HEK293 (cell line): ENCODE measurements at regions not wholly inside any gene's neighbourhood (a gene's known extent, or its start where the extent isn't known, plus 50 kb on each side); places are given as distances from the start of the nearest gene placed in this dataset.

ENCODE experiments used
- CTCF ChIA-PET: fragments of 350-600 bp; formaldehyde crosslinking; extraction: SDS; loops from one replicate; lab custom pipeline; 2021; ENCODE audit warnings: antibody characterized with exemption; lab: Yijun Ruan, JAX
- POLR2A ChIA-PET: fragments of 300-600 bp; formaldehyde crosslinking; extraction: SDS; loops from one replicate; lab custom pipeline; 2020; ENCODE audit warnings: antibody characterized with exemption, inconsistent platforms; lab: Yijun Ruan, JAX
- H3K27ac ChIP-seq: fragments of 200-500 bp; sonication (Bioruptor generic); 2 replicates; pipeline ENCODE4 v1.5.1; 2014; ENCODE audit warnings: low read depth, low read length, control low read depth, inconsistent platforms; ENCODE audit errors: extremely low read depth
- H3K36me3 ChIP-seq, 2 experiments: fragments of 200-500 bp in 1 of 2; sonication (Bioruptor generic) in 1 of 2; 1 replicate in 1 of 2; 2 replicates in 1 of 2; pipeline ENCODE4 v1.5.1; 2014 to 2017; ENCODE audit warnings: inconsistent platforms in 2 of 2, low read length in 2 of 2; ENCODE audit not compliant: control insufficient read depth in 2 of 2, insufficient read depth in 1 of 2
- H3K4me1 ChIP-seq: fragments of 200-500 bp; sonication (Bioruptor generic); 2 replicates; pipeline ENCODE4 v1.5.1; 2014; ENCODE audit warnings: mild to moderate bottlenecking, low read length, inconsistent platforms; ENCODE audit not compliant: control insufficient read depth, insufficient read depth
- H3K4me3 ChIP-seq: 2 replicates; pipeline ENCODE4 v1.5.1; 2011; ENCODE audit warnings: low read depth, mild to moderate bottlenecking, control low read depth, low read length, moderate library complexity
- H3K9me3 ChIP-seq: fragments of 200-500 bp; sonication (Bioruptor generic); 2 replicates; pipeline ENCODE4 v1.5.1; 2014; ENCODE audit warnings: low read depth, low read length, inconsistent platforms; ENCODE audit not compliant: control insufficient read depth, insufficient read depth
- MEIS1 ChIP-seq: sonication (generic); formaldehyde crosslinking; IDR thresholded peaks from 2 replicates; pipeline ENCODE4 v1.8.1; 2022; ENCODE audit warnings: missing genetic modification reagents, mild to moderate bottlenecking, borderline replicate concordance
- MYNN ChIP-seq: fragments of 450-650 bp; formaldehyde crosslinking; IDR thresholded peaks from 2 replicates; pipeline ENCODE4 v1.5.1; 2016; ENCODE audit warnings: missing biosample characterization, missing genetic modification characterization, borderline replicate concordance
- PRDM1 ChIP-seq: fragments of 450-650 bp; formaldehyde crosslinking; IDR thresholded peaks from 2 replicates; pipeline ENCODE4; 2016; ENCODE audit warnings: missing biosample characterization, missing genetic modification characterization
- RBAK ChIP-seq: fragments of 450-650 bp; formaldehyde crosslinking; IDR thresholded peaks from 2 replicates; pipeline ENCODE4 v1.5.1; 2016; ENCODE audit warnings: missing biosample characterization, missing genetic modification characterization
- SCRT2 ChIP-seq: fragments of 450-650 bp; formaldehyde crosslinking; IDR thresholded peaks from 2 replicates; pipeline ENCODE4 v1.5.1; 2016; ENCODE audit warnings: missing biosample characterization, missing genetic modification characterization
- SETDB1 ChIP-seq: IDR thresholded peaks from one replicate; pipeline ENCODE4 v1.6.1; 2017; ENCODE audit warnings: mild to moderate bottlenecking, low read length, moderate library complexity, mixed read lengths; ENCODE audit not compliant: insufficient read length
- SP2 ChIP-seq: fragments of 450-650 bp; formaldehyde crosslinking; IDR thresholded peaks from 2 replicates; pipeline ENCODE4 v1.5.1; 2016; ENCODE audit warnings: missing biosample characterization, missing genetic modification characterization
- ZFP3 ChIP-seq: fragments of 450-650 bp; formaldehyde crosslinking; IDR thresholded peaks from 2 replicates; pipeline ENCODE4 v1.5.1; 2016; ENCODE audit warnings: low read depth, missing biosample characterization, missing genetic modification characterization
- ZFP41 ChIP-seq: fragments of 450-650 bp; formaldehyde crosslinking; IDR thresholded peaks from 2 replicates; pipeline ENCODE4 v1.5.1; 2016; ENCODE audit warnings: missing biosample characterization, missing genetic modification characterization, borderline replicate concordance
- ZNF121 ChIP-seq: fragments of 450-650 bp; formaldehyde crosslinking; IDR thresholded peaks from 2 replicates; pipeline ENCODE4 v1.5.1; 2016; ENCODE audit warnings: missing biosample characterization, missing genetic modification characterization
- ZNF138 ChIP-seq: fragments of 450-650 bp; formaldehyde crosslinking; IDR thresholded peaks from 2 replicates; pipeline ENCODE4 v1.5.1; 2016; ENCODE audit warnings: missing biosample characterization, missing genetic modification characterization, borderline replicate concordance
- ZNF146 ChIP-seq: fragments of 450-650 bp; formaldehyde crosslinking; IDR thresholded peaks from 2 replicates; pipeline ENCODE4 v1.5.1; 2016; ENCODE audit warnings: missing biosample characterization, missing genetic modification characterization
- ZNF423 ChIP-seq: fragments of 450-650 bp; formaldehyde crosslinking; IDR thresholded peaks from 2 replicates; pipeline ENCODE4 v1.5.1; 2016; ENCODE audit warnings: missing biosample characterization, missing genetic modification characterization
- ZNF426 ChIP-seq: fragments of 450-650 bp; formaldehyde crosslinking; IDR thresholded peaks from 2 replicates; pipeline ENCODE4 v1.5.1; 2017; ENCODE audit warnings: missing biosample characterization, missing genetic modification characterization, mild to moderate bottlenecking, inconsistent platforms, moderate library complexity
- ZNF548 ChIP-seq: fragments of 450-650 bp; formaldehyde crosslinking; IDR thresholded peaks from 2 replicates; pipeline ENCODE4 v1.5.1; 2016; ENCODE audit warnings: missing biosample characterization, missing genetic modification characterization
- ZNF558 ChIP-seq: fragments of 450-650 bp; formaldehyde crosslinking; IDR thresholded peaks from 2 replicates; pipeline ENCODE4 v1.5.1; 2016; ENCODE audit warnings: missing biosample characterization, missing genetic modification characterization
- ZNF658 ChIP-seq: fragments of 450-650 bp; formaldehyde crosslinking; IDR thresholded peaks from 2 replicates; pipeline ENCODE4; 2016; ENCODE audit warnings: missing biosample characterization, missing genetic modification characterization
- ZNF664 ChIP-seq: fragments of 450-650 bp; formaldehyde crosslinking; IDR thresholded peaks from 2 replicates; pipeline ENCODE4 v1.5.1; 2016; ENCODE audit warnings: missing biosample characterization, missing genetic modification characterization
- ZNF701 ChIP-seq: fragments of 450-650 bp; formaldehyde crosslinking; IDR thresholded peaks from 2 replicates; pipeline ENCODE4 v1.5.1; 2016; ENCODE audit warnings: missing biosample characterization, missing genetic modification characterization
- ZNF837 ChIP-seq: fragments of 450-650 bp; formaldehyde crosslinking; IDR thresholded peaks from 2 replicates; pipeline ENCODE4 v1.5.1; 2016; ENCODE audit warnings: missing biosample characterization, missing genetic modification characterization
- TF ChIP-seq, protein P1 (sequence below): fragments of 450-650 bp; formaldehyde crosslinking; IDR thresholded peaks from 2 replicates; pipeline ENCODE4 v1.5.0; 2017; ENCODE audit warnings: missing biosample characterization, missing genetic modification characterization, borderline replicate concordance
- TF ChIP-seq, protein P2 (sequence below): fragments of 450-650 bp; formaldehyde crosslinking; IDR thresholded peaks from 2 replicates; pipeline ENCODE4 v1.5.1; 2017; ENCODE audit warnings: missing biosample characterization, missing genetic modification characterization
- TF ChIP-seq, protein P3 (sequence below): fragments of 450-650 bp; formaldehyde crosslinking; IDR thresholded peaks from 2 replicates; pipeline ENCODE4 v1.5.1; 2016; ENCODE audit warnings: missing biosample characterization, missing genetic modification characterization
- TF ChIP-seq, protein P4 (sequence below): fragments of 450-650 bp; formaldehyde crosslinking; IDR thresholded peaks from 2 replicates; pipeline ENCODE4 v1.5.1; 2017; ENCODE audit warnings: missing biosample characterization, missing genetic modification characterization
- TF ChIP-seq, protein P5 (sequence below): fragments of 450-650 bp; formaldehyde crosslinking; IDR thresholded peaks from 2 replicates; pipeline ENCODE4 v1.5.1; 2016; ENCODE audit warnings: missing biosample characterization, missing genetic modification characterization, low read depth
- TF ChIP-seq, protein P6 (sequence below): fragments of 450-650 bp; formaldehyde crosslinking; IDR thresholded peaks from 2 replicates; pipeline ENCODE4 v1.5.1; 2017; ENCODE audit warnings: missing biosample characterization, missing genetic modification characterization

DNA sequence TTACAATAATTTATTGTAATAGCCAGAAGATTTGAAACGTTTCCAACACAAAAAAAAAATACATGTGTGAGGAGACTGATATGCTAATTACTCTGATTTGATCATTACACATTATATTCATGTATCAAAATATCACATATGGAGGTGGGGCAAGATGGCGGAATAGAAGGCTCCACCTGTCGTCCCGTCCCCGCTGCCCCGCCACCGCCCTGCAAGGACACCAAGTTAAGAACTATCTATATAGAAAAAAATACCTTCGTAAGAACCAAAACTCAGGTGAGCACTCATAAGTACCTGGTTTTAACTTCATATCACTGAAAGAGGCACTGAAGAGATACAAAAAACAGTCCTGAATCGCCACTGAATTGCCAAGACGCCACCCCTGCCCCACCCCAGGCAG, 60.9 kb upstream of the SCRG1 start:
- Histone ChIP-seq H3K27ac (no peak overlapping the region), H3K9me3 (no peaks in the 10 kb centered on the region), H3K4me1 (0 out of 2 replicates have a peak, but pooled peaks cover 3% of the 10 kb centered on the region), H3K4me3 (no peak overlapping the region), H3K36me3 (no peaks in the 10 kb centered on the region)
- TF ChIP-seq ZNF548 (tag by site-specific recombination) (no peak), MEIS1 (no peak), ZFP41 (tag by site-specific recombination) (no peak), ZNF426 (tag by site-specific recombination) (no peak), SP2 (no peak), ZNF837 (no peak), ZNF701 (tag by site-specific recombination) (no peak), ZNF423 (tag by site-specific recombination) (no peak), ZNF558 (no peak), ZNF658 (tag by site-specific recombination) (no peak), ZNF146 (tag by site-specific recombination) (no peak), PRDM1 (no peak), RBAK (tag by site-specific recombination) (no peak), SETDB1 (no peak)
- TF ChIP-seq, protein P1, sequence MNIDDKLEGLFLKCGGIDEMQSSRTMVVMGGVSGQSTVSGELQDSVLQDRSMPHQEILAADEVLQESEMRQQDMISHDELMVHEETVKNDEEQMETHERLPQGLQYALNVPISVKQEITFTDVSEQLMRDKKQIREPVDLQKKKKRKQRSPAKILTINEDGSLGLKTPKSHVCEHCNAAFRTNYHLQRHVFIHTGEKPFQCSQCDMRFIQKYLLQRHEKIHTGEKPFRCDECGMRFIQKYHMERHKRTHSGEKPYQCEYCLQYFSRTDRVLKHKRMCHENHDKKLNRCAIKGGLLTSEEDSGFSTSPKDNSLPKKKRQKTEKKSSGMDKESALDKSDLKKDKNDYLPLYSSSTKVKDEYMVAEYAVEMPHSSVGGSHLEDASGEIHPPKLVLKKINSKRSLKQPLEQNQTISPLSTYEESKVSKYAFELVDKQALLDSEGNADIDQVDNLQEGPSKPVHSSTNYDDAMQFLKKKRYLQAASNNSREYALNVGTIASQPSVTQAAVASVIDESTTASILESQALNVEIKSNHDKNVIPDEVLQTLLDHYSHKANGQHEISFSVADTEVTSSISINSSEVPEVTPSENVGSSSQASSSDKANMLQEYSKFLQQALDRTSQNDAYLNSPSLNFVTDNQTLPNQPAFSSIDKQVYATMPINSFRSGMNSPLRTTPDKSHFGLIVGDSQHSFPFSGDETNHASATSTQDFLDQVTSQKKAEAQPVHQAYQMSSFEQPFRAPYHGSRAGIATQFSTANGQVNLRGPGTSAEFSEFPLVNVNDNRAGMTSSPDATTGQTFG (tag by site-specific recombination) = no peak
- TF ChIP-seq, protein P2, sequence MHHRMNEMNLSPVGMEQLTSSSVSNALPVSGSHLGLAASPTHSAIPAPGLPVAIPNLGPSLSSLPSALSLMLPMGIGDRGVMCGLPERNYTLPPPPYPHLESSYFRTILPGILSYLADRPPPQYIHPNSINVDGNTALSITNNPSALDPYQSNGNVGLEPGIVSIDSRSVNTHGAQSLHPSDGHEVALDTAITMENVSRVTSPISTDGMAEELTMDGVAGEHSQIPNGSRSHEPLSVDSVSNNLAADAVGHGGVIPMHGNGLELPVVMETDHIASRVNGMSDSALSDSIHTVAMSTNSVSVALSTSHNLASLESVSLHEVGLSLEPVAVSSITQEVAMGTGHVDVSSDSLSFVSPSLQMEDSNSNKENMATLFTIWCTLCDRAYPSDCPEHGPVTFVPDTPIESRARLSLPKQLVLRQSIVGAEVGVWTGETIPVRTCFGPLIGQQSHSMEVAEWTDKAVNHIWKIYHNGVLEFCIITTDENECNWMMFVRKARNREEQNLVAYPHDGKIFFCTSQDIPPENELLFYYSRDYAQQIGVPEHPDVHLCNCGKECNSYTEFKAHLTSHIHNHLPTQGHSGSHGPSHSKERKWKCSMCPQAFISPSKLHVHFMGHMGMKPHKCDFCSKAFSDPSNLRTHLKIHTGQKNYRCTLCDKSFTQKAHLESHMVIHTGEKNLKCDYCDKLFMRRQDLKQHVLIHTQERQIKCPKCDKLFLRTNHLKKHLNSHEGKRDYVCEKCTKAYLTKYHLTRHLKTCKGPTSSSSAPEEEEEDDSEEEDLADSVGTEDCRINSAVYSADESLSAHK (tag by site-specific recombination) = no peak
- TF ChIP-seq, protein P3, sequence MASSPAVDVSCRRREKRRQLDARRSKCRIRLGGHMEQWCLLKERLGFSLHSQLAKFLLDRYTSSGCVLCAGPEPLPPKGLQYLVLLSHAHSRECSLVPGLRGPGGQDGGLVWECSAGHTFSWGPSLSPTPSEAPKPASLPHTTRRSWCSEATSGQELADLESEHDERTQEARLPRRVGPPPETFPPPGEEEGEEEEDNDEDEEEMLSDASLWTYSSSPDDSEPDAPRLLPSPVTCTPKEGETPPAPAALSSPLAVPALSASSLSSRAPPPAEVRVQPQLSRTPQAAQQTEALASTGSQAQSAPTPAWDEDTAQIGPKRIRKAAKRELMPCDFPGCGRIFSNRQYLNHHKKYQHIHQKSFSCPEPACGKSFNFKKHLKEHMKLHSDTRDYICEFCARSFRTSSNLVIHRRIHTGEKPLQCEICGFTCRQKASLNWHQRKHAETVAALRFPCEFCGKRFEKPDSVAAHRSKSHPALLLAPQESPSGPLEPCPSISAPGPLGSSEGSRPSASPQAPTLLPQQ (tag by site-specific recombination) = no peak
- TF ChIP-seq, protein P4, sequence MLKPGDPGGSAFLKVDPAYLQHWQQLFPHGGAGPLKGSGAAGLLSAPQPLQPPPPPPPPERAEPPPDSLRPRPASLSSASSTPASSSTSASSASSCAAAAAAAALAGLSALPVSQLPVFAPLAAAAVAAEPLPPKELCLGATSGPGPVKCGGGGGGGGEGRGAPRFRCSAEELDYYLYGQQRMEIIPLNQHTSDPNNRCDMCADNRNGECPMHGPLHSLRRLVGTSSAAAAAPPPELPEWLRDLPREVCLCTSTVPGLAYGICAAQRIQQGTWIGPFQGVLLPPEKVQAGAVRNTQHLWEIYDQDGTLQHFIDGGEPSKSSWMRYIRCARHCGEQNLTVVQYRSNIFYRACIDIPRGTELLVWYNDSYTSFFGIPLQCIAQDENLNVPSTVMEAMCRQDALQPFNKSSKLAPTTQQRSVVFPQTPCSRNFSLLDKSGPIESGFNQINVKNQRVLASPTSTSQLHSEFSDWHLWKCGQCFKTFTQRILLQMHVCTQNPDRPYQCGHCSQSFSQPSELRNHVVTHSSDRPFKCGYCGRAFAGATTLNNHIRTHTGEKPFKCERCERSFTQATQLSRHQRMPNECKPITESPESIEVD (tag by site-specific recombination) = no peak
- ChIA-PET CTCF (no interaction called here), POLR2A (no interaction called here)

DNA sequence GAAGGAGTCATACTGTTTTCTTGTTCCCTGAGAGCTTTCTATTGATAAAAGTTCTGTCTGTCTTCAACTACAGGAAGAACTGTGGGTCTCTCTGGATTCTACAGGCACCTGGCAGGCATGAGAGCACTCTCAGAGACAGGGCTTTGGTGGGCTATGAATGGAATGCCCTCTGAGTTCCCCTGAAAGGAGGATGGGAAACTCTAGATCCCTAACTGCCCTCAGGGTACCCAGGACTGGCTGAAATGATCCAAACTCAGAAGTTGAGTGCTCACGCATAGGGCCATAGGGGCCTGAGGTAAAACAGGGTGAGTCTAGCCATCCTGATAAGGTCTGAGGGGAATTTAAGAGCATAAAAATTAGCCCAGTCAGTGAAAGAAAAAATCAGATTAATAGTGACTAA, 59.0 kb upstream of the SCRG1 start:
- H3K4me3 ChIP-seq = no peak overlapping the region
- POLR2A ChIA-PET = no interaction called here
- no peak overlapping the region for H3K27ac ChIP-seq
- 0 out of 2 replicates have a peak, but pooled peaks cover 3% of the 10 kb centered on the region for H3K4me1 ChIP-seq
- H3K36me3 ChIP-seq = no peaks in the 10 kb centered on the region
- CTCF ChIA-PET = no interaction called here
- no peaks in the 10 kb centered on the region for H3K9me3 ChIP-seq
- TF ChIP-seq, protein P5, sequence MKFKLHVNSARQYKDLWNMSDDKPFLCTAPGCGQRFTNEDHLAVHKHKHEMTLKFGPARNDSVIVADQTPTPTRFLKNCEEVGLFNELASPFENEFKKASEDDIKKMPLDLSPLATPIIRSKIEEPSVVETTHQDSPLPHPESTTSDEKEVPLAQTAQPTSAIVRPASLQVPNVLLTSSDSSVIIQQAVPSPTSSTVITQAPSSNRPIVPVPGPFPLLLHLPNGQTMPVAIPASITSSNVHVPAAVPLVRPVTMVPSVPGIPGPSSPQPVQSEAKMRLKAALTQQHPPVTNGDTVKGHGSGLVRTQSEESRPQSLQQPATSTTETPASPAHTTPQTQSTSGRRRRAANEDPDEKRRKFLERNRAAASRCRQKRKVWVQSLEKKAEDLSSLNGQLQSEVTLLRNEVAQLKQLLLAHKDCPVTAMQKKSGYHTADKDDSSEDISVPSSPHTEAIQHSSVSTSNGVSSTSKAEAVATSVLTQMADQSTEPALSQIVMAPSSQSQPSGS (tag by site-specific recombination) = no peak
- TF ChIP-seq ZNF664 (no peak), ZNF121 (no peak), SCRT2 (tag by site-specific recombination) (no peak), ZFP3 (tag by site-specific recombination) (no peak), MYNN (tag by site-specific recombination) (no peak), ZNF138 (no peak)
- TF ChIP-seq, protein P6, sequence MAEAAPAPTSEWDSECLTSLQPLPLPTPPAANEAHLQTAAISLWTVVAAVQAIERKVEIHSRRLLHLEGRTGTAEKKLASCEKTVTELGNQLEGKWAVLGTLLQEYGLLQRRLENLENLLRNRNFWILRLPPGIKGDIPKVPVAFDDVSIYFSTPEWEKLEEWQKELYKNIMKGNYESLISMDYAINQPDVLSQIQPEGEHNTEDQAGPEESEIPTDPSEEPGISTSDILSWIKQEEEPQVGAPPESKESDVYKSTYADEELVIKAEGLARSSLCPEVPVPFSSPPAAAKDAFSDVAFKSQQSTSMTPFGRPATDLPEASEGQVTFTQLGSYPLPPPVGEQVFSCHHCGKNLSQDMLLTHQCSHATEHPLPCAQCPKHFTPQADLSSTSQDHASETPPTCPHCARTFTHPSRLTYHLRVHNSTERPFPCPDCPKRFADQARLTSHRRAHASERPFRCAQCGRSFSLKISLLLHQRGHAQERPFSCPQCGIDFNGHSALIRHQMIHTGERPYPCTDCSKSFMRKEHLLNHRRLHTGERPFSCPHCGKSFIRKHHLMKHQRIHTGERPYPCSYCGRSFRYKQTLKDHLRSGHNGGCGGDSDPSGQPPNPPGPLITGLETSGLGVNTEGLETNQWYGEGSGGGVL (tag by site-specific recombination) = no peak
